NCI-H2029 treated with DMSO at 0.1 percent for 48 hours (cell line): ENCODE measurements at regions not wholly inside any gene's neighbourhood (a gene's known extent, or its start where the extent isn't known, plus 50 kb on each side); places are given as distances from the start of the nearest gene placed in this dataset.

ENCODE experiments used
- DNase-seq: peaks from one replicate; lab custom pipeline; 2025; lab: John Stamatoyannopoulos, UW

DNA sequence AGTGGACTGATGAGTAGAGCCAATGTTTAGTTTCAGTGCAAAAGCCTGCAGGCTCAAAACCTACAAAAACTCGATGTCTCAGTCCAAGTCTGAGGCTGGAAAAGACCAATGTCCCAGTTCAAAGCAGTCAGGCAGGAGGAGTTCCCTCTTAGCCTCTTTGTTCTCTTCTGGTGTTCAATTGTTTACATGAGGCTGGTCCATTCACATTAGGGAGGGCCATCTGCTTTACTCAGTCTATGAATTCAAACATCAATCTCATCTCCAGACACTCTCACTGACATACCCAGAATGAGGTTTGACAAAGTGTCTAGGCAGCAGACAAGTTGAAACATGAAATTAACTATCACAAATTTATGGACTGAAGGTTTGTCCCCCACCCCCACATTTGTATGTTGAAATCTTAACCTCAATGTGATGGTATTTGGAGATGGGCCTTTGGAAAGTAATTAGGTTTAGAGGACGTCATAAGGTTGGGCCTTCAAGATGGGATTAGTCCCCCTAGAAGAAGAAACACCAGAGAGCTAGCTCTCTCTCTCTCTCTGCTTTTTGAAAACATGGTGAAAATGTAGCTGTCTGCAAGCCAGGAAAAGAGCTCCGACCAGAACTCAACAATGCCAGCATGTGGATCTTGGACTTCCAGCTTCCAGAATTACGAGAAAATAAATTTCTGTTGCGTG, 438.5 kb upstream of the RGMA start:
- DNase-seq = peak; percentile 4

DNA sequence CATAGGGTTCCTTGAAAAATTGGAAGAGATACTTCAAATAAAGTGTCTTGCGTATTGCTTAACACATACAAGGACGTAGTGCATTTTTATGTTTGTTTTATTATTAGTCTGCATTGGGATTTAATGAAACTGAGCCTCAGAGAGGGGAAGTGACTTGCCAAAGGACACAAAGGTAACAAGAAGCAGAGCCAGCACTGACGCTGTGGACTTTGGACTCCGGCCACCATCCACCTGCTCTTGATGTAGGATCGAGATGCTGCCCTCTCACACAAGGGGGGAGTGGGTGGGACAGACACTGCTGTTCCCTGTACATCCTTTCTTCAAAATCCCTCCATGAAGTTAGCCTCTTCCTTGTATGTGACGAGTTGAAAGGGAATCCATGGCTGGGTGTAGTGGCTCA, 435.4 kb upstream of the RGMA start:
- peak; percentile 5 for DNase-seq

DNA sequence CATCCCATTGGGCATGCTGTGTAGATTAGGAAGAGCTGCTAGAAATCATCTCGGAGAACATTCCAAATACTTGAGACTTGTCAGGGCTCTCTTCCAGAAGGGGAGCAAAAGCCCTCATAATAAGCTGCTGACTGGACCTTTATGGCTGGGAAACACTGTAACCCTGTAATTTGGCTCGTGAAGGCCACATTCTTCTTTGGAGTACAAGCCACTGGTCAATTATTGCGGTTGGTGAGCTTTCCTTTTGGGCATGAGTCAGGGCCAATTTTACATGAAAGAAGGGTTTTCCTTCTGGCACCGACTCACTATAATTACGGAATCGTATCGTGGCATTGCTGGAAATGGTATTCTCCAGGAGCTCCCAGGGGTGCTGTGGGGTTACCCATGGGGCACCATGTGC, 434.5 kb upstream of the RGMA start:
- no peak for DNase-seq

DNA sequence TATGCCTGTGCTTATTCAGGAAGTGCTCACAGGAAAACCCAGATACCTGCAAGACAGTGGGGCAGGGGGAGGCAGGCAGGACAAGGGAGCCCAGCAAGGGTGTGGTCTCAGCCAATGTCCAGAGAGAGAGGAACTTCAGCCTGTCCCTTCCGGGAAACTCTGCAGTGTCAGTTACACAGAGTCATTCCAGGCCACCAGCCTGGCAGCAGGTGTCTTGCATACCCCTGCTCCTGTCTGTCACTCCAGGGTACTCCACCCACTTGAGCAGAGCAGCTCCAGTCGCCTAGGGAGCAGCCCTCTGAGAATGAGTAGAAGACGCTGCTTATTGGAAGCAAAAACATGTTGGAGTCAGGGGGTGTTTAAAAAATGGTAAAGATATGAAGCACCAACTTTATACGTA, 431.2 kb upstream of the RGMA start:
- DNase-seq = no peak

DNA sequence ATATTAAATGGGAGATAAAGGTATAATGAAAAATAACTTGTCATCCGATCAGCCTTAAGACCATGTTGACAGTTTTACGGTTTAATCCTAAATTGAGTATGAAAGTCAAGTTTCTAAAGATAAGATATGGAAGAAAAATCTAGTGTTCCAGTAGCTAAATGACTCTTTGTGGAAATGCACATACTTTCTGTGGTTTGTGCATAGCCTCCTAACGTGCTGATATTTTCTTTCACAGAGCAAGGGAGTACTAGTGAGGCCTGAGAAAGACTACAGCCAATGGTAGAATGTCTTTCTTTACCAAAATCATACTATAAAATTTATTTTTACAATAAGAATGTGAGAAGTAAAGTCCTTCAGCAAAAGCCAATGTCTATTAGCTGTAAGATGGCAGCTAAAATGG, 430.6 kb upstream of the RGMA start:
- DNase-seq = no peak

DNA sequence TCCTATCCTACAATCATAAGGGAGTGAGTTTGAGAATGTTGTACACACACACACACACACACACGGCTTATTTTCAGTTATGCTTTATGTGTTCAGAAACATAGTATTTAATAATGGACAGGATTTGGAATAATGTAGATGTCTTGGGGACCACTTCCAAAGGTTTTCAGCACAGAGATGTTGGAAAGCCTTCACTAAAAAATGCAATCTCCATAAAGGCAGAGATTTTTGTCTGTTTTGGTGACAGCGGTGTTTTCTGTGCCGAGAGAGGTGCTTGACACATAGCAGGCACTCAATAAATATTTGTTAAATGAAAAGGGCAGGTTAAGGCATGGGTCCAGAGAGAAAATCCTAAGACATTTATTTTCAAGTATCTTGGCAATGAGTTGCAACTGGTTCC, 428.2 kb upstream of the RGMA start:
- no peak for DNase-seq

DNA sequence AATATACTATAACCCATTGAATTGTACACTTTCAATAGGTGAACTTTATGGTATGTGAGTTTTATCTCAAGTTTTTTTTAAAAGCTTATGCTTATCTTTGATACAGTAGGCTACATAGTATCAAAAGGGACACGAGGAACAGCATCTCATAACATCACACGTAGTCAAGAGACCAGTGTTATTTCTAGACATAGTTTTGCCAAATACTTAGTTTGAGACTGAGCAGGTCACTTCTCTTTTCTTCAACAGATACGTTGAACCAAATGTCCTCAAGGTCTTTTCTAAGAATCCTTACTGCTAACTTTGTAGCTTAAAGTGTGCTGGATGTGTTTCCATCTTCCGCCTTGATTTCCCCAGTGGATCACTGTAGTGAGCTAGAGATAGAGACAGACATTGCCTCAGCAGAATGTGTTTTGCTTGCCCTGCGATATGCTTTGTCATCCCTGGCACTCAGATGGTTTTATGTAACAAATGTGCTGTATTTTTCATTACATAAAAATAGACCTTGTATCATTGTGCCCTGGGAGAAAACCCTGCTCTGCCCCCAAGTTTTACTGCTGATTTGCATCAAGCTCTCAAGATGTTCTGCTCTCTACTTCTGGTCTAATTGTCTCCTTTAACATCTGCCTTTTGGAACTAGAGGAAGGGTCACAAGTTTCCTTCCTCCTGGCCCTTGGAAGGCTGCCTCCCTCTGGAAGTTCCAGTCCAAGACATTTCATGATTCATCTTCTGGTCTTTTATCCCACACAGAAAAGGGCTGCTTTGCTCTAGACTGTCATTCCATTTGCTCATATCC, 426.4 kb upstream of the RGMA start:
- no peak for DNase-seq

DNA sequence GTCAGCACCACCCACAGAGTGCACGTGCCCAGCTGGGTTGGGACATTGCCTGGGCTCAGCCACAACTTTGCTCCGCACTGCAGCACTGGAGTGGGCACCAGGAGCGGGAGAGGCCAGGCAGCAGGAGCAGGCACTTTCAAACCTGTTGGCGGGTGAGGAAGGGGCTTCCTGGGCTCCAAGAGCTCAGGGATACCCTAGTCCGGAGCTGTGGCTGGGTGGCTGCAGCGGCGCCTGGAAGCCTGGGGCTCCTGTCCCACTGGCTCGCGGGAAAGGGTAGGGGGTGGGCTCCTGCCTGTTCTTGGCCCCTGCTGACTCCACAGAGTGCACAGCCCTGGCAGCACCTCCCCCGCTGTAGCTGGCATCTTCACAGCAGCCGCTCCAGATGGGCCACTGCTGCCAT, 417.6 kb upstream of the RGMA start:
- no peak for DNase-seq

DNA sequence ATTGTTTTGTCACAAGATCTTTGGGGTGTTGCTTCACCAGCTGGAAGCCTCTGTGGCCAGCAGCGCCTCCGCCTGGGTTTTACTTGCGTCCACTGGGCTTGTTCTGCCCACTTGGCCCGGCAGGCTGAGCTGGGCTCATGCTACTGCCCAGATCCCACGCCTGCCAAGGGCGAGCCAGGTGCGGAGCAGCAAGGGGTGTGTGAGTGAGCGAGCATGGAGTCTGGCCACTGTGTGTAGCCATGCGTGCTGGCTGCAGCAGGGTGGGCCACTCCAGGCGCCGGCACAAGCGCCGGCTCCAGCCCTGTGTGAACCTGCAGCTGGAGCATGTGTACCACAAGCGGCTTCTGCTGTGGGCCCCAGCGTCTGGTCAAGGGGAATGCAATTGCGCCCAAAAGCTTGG, 416.5 kb upstream of the RGMA start:
- no peak for DNase-seq

DNA sequence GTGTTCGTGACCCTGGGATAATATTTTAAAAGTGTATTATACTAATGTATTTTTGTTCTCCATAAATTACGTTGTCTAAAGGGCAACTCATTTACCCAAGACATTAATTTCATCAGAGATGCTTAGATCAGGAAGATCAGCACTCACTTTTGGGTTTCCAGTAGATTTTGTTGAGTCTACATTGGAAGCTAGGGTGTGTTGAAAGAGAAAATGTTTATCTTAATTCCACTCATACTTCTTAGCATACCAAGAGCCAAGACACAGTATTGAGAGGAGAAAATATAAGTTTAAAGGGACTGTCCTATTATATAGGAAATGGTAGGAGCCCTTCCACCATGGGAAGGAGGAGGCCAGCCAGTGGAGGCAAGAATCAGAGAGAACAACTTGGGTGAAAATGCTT, 412.9 kb upstream of the RGMA start:
- DNase-seq = no peak

DNA sequence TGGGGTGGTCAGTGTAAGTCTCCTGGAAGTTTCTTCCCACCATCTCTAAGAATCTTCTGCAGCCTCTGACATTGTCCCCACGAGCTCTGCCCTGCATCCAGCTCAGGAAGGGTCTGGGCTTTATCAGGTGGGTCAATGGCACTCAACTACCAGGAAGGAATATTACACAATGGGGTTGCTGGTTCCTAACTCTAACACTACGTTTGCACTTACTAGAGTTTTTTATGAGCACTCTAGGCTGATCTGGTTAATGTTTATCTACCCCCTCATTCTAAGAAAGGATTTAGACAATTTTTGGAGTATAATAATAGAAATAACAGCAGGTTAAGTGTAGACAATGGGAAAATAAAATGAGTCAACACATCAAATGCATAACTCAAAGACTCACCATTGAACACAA, 411.1 kb upstream of the RGMA start:
- DNase-seq = no peak

DNA sequence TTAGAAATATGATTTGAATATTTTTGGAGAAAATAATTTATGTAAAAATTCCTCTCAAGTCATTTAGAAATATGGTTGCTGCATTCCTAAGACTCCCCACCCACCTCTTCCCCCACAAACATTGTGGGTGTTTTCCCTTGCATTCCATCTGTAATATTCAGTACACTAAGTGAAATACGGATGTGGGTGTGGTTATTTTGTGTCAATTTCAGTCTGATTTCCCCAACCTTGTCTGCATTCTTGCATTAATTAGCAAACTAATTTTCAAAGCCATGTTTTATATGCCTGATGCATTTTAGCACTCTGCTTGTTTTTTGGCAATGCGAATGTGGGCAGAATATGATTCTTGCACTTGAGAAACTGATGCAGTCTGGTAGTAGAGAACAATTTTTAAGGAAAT, 408.3 kb upstream of the RGMA start:
- DNase-seq = no peak

DNA sequence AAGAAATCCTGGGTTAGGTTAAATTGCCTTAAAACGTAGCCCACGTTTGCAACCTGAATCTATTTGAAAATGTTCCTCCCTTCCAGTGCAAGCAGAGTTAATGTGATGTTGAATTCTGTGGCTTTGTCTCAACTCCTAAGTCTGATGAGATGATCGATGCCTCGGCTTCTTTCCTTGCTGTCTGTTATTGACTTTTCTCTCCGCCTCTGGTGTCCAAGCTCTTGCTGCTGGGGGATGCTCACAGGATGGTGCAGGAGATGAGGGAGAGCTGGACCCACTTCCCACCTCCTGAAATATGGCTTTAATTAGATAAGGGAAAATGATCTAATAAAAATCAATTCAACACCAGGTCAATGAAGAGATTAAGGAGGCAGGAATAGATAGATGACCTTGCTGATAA, 407.9 kb upstream of the RGMA start:
- no peak for DNase-seq

DNA sequence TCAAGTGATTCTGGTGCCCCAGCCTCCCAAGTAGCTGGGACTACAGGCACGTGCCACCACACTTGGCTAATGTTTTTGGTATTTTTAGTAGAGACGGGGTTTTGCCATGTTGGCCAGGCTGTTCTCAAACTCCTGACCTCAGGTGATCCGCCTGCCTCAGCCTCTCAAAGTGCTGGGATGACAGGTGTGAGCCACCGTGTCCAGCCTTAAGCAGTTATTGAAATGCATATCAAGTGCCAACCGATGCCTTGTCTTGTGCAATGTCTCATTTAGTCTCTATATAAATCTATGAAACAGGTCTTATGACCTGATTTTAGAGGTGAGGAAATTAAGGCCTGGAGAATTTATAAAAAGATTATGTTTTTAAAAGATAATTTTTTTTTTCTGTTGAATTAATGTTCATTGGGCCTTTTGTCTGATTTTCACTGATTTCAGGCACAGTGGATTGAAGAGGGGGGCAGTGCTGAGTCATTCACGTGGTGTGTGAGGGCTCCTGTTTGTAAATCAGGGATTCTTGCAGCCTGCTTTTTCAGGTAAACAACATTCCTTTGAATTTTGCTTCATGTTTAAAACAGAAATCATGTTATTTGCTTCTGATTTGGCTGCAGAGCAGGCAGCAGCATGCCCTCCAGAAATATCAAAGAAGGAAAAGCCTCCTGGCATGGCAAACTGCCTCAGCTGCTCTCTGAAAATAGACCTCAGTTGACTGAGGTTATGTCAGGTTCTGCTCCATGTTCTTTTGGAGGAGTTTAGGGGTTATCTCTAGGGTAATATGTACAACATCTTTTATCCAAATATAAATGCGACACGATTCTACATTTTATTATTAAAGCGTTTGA, 407.0 kb upstream of the RGMA start:
- no peak for DNase-seq

DNA sequence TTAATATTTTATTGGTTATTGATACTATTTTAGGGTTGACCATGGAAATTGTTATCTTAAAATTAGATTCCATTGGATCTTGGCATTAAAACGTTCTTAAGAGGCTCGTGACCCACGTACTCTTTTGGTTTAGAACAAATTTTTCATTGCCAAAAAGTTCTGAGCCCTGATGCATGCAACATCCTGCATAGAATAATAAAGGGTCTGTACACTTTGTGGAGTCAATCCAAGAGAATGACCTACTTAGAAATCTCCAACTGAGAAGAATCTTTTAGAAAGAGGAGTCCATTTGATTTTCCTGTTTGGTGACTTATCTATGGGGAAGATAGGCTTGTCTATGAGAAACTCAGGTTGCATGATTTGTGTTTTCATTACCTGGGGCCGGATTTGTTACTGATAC, 404.2 kb upstream of the RGMA start:
- no peak for DNase-seq

DNA sequence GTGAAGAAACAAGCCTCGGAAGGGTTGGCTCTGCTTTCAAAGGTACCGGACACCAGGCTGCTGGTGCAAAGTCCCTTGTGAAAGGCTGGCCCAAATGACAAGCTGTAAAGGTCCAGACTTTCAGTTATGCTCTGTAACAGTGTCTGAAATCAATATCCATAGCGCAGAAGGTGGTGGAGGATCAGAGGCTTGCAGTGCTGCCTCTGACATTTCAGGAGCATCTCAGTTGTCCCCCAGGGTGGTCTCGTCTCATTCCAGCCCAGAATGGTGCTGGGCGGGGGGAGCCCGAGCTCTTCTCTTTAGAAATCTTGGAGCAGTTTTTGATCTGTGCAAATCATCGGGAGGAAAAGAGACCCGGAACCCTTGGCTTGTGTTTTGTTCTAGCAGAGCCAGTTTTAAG, 402.3 kb upstream of the RGMA start:
- DNase-seq = no peak

DNA sequence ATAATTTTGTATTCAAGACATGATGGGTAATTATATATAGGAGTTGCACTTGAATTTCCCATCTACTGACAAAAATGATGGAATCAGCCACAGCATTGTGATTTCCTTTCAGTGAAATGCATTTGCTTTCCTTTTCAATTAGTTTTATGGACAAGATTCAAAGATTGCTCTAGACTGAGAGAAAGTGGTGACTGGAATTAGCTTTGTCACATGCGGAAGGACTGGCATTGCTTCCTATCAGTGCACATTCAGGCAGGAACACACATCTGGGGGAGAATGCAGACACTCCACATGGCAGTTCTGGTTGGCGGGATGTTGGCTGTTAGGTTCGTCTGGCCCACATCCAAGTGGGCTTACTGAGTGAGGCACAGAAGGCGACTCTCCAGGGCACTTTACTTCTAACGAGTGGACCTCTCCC, 399.3 kb upstream of the RGMA start:
- peak; percentile 8 for DNase-seq

DNA sequence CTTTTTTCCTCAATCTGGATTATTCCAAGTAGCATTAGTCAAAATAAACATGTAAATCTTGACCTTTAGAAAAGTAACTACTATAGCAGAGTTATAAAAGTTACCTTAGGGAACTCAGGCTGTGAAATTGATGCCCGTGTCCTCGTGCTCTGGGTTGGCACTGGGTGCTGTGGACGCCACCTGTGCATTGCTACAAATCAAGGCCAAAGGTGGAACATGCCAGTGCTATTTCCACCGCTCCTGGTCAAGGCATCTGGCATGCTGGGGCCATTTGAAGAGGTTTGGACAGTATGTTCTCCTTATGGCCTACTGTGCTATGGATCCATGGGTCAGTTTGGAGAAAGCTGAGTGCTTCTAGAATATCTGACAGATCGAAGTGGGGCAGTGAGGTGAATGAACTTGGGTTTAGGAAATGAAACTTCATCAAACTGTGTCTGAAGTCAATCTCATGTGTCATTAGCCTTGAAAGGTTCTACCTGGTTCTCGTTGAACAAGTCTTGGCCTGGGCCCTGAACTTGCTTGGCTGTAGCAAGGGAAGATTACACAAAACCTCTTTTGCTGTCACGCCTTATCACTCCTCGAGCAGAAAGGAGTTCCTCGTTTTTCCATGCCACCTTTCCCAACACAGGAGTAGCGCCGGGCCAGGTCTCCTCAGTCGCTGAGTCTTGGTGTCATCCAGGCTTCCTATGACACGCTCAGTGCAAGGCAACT, 397.6 kb upstream of the RGMA start:
- DNase-seq = no peak

DNA sequence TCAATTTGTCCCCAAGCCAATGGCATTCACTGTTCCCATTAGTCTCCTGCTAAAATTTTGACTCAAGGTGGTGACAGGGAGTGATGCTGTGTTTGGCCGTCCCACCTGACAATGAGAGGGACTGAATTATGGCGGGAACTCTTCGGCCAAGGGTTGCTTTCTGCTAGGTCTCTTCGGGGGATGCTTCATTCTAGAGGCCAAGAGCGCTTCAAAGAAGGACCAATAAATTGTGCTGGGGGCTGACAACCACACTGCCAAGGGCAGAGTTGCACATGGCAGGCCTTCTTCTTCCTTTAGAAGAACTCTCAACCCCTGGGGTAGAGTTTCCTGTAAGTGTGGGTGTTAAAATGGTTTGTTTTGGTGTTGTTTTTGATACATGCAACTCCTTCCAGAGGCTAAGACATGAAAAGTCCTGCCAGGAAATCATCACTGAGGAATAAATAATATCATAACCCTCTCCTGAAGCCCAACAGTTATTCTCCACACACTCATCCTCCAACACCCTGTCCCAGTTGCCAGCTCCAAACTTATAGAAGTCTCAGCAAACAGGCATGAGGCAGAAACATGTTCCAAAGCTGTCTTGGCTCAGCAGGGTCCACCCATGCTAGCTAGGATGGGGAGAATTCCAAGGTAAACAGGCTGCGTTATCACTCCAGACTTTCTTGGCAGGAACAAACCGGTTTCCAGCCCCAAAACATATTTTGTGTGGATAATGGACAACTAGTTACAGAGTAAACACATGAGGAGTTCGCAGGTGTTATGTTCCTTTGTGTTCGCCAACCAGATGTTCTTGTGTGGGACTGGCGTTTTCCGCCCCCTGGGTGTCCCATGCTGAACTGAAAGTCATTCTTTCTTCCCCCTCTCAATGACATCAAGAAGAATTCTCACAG, 396.7 kb upstream of the RGMA start:
- peak; percentile 2 for DNase-seq

DNA sequence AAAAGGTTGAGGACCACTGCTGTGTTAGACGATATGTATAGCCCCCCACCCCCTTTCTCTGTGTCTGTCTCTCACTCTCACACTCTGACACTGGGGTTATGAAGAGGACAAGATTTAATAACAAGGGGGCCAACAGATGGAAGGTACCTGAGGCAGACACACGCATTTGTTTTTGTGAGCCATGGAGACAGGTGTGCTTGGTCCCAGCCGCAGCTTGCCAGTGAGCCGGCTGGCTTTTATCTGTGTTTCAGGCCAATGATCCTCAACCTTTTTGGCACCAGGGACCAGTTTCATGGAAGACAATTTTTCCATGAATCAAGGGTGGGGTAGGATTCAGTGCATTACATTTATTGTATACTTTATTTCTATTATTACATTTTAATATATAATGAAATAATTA, 394.9 kb upstream of the RGMA start:
- no peak for DNase-seq

DNA sequence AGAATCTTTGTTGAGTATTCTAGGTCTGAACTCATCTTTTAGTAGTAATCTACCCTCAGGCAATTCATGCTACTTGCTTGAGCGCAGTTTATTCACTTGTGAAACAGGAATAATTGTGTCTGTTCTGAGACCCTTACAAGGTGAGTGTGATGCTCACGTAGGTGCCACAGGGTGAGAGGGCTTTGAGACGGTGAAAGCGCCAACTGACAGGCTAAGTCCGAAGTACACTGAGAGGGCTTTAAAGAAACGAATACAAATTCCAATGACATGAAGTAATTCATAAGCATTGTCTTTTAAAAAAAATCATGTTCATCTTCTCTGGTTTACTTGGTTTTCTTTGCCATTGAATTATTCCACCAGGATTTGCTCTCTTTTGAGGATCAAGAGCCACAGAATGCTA, 393.7 kb upstream of the RGMA start:
- DNase-seq = no peak
